HUDEP-2 (cell line): ENCODE measurements at regions not wholly inside any gene's neighbourhood (a gene's known extent, or its start where the extent isn't known, plus 50 kb on each side); places are given as distances from the start of the nearest gene placed in this dataset.

ENCODE experiments used
- DNase-seq, 76 experiments: peaks; one replicate each; lab custom pipeline; 2025; ENCODE audit not compliant: unreplicated experiment in 76 of 76; lab: John Stamatoyannopoulos, UW

GRCh38 chr1:232292239-232292638 lies 337.7 kb downstream of the SIPA1L2 start:
- DNase-seq: no peak

- DNase-seq: no peak
Observed at GRCh38 chr1:232291681-232292080, 338.3 kb downstream of the SIPA1L2 start.

DNA sequence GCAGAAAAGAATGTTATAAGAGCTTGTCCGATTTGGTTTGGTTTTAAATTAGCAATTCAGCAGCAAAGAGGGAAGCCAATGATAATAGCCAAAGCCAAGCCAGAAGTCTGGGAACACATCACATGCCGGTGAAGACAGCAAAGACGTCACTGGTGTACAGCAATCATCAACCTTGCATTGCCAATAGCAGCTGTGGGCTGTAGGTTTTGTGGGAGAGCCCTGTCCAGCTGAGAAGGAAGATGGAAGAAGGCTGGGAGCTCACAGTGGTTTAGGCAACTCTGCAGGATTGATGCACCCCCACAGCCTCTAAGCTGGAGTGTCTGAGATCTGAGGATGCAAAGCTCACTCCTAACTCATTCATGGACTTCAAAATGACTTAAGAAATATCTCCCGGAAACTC lies 338.7 kb downstream of the SIPA1L2 start:
- no peak for DNase-seq

- no peak for DNase-seq
Observed at GRCh38 chr1:232290570-232290969, 339.4 kb downstream of the SIPA1L2 start.

DNA sequence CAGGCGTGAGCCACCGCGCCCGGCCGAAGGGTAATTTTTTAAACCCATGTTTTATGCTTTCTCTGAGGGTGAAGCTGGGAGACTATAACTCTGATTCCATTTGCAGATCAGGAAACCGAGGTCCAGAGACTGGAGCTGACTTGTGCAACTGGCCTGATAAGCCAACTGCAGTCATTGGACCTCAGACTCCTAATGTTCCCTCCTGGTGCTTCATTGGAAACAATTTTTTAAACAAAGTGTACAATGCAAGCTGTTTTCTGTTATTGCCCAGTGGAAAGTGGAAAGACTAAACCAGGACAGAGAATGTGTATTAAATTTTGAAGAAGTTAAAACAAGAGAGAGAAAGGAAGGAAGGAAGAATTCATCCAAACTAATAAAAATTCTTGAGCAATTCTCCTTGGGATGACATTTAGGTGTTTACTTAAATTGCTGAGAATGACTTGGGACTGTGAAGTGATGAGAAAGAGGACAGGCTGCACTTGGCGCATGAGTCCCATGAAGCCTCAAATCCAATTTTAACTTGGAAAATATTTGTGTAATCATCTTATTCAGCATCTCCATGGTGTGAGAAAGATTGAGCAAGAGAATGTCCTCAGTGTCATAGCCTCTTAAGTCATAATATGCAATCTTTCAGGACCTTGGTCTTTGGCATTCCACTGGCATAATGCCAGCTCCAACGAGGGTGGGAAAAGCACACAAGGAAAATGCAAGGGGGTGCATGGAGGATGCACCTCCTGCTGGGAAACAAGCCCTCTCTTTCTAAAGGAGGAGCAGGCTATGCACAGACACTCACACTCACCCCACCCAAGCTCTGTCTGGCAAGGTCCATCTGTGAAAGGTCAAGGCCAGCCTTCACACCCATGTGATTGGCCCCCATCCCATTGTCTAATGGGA lies 342.0 kb downstream of the SIPA1L2 start:
- DNase-seq: no peak

DNA sequence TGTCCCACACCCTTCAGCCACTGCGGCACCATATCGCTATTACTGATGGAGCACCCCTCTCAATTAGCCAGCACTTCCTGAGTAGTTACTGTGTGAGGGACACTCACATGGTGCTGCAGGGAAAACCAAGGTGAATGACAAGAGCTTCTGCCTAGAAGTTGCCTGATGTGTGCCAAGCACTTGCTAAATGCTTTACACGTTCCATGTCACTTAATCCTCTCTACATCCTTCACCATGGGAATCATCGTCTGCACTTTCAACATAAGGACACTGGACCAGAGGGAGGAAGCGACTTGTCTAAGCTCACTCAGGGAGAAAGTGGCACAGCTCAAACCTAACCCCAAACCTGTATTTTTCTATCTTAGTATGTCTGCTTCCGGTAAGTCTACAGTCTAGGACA lies 344.8 kb downstream of the SIPA1L2 start:
- no peak for DNase-seq

DNA sequence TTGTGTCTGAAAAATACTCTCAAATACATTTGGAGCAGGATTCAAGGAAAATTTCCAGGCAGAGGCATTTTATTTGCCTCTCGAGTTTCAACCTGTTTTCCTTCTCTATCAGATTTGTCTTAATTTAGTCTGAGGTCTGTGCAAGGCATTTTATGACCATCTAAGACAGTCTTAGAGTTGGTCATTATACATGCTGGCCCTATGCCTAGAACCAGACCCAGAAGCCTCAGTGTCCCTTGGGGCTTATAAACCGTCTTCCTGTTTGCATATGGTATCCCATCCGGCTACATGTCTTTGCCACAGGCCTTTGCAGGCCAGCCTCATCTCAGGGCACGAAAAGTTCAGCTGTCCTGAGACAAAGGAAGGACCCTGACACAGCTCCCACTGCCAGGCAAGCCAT lies 346.1 kb downstream of the SIPA1L2 start:
- DNase-seq: no peak

DNA sequence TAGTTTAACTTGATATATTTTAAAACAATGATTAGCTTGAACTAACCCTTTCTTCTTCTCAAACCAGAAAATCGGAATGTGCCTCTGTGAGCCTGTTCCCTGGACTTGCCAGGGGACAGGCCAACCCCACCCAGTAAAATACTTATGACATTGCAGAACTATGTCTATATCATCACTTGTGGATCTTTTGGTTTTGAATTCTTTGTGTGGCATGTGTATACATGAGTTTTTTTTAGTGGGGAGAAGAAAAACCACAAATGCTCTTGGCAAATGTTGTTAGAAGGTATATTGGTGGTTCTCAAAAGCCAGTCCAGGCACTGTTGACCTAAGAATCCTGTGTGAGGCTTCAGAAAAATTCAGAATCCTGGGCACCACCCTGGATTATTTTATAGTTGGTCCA lies 347.4 kb downstream of the SIPA1L2 start:
- DNase-seq: no peak

GRCh38 chr1:232280910-232281309 lies 349.0 kb downstream of the SIPA1L2 start:
- no peak for DNase-seq

GRCh38 chr1:232279909-232280400 lies 350.0 kb downstream of the SIPA1L2 start:
- DNase-seq: no peak

DNA sequence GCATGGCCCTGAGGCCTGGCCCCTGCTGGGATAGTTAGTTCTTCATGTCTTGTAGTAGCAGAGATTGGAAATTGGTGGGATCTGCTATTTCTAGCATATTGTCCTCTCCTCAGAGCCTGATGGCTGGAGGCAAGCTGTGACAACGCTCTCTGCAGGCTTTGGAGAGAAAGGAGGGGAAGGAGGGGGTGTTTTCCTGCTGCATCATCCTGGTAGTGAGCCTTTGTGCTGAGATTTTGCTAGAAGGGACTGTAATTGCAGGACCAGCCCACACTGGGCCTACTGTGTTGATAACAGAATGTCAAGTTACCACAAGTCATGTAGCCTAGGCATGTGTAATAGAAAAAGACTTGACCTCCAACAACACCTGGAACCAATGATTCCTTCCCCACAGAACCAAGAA lies 351.0 kb downstream of the SIPA1L2 start:
- no peak for DNase-seq

- no peak for DNase-seq
Observed at GRCh38 chr1:232276651-232277050, 353.3 kb downstream of the SIPA1L2 start.

GRCh38 chr1:232274999-232275710 lies 354.8 kb downstream of the SIPA1L2 start:
- DNase-seq: no peak

GRCh38 chr1:232274236-232274855 lies 355.6 kb downstream of the SIPA1L2 start:
- no peak for DNase-seq

- no peak for DNase-seq
Observed at GRCh38 chr1:232273011-232273410, 356.9 kb downstream of the SIPA1L2 start.

GRCh38 chr1:232271991-232272589 lies 357.8 kb downstream of the SIPA1L2 start:
- DNase-seq: no peak

DNA sequence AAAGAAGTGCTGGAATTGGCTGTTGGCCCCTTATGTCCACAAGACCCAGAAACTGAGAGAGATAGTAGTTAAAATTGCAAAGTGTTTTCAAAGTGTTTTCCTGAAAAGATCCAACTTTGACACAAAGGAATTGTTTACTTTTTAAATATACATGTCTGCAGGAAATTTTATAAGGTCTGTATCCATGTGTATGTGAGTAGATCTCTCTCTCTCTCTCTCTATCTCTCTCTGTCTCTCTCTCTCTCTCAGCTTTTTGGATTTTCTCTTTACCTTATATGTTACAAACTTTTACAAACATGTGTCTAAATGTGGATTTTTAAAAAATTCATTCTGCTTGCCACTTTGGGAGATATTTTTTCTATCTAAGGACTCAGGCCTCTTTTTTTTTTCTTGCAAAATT lies 358.6 kb downstream of the SIPA1L2 start:
- DNase-seq: no peak

DNA sequence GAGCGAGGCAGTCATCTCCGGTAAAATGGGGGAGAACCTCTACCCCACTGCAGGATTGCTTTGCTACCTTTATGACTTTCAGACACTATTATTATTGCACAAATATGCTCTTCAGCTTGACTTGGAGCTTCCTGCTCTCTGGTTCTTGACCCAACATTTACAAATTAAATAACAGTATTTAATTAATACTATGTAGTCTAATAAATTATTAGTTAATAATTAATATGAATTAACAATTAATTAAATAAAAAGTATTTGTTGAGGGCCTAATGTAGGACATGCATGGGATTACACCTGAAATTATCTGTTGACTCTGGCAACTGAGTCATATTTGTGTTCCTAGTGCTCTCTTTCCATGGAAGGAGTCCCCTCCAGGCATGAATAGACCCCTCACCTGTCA lies 359.9 kb downstream of the SIPA1L2 start:
- DNase-seq: no peak

GRCh38 chr1:232267837-232268598 lies 361.9 kb downstream of the SIPA1L2 start:
- DNase-seq: no peak

DNA sequence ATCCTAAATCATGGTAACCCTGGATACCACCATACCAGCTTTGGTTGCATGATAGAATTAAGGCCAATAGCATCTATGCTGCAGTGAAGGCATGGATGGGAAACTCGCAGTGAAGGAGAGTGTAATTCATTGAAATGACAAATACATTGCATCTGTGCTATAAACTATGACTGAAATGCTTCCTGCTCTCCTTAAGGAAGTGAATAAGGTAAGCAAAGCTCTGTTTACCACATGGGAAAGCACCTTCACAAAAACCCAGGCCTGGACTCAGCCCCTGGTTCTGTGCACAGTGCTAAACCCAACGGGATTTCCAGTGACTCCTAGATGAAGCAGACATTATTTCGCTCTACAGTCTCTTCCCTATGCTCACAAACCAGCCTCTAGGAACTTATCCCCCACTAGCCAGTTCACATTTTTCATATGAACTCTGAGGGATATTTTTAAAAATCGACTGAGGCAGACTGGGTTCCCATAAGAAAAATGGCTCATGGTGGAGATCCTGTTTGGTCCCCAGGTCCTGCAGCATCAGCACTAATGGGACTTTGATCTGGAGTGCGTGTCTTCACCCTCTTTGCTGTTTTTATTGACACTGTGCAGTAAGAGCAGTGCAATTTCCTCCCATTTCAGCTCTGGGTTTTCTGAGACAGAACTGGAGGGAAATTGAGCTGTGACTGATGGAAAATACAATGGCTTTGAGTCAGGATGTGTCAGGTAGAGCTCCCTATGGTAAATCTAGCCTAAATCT lies 362.7 kb downstream of the SIPA1L2 start:
- no peak for DNase-seq
